ENCODE measurements at regions not wholly inside any gene's neighbourhood (a gene's known extent, or its start where the extent isn't known, plus 50 kb on each side); places are given as distances from the start of the nearest gene placed in this dataset.

DNA sequence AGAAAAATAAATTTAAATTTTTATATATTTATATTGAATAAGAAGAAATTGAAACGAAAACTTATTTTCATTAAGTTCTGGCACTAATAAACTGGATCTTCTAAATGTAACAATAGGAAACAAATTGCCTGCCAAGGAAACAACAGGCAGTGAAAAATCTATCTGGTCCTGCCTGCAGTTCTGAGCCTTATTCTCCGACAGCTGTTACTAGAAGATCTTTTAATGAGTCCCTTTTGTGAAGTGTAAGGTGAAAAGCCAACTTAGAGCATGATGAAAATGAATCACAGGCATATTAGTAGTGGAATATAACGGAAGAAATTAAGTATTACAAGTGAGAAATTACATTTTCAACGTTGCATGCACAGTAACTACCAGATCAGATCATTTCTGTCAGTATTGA lies 1002.7 kb upstream of the PCDH20 start:
- Histone ChIP-seq H2BK120ac (ENCODE audit: low read depth, low read length, poor library complexity, severe bottlenecking) (no peak overlapping the region), H3T11ph (ENCODE audit: low read length) (no peak overlapping the region), H3K27ac (ENCODE audit: insufficient read length, low read depth, low read length) (no peak overlapping the region), H4K5ac (ENCODE audit: insufficient read length, low read depth, low read length) (no peak overlapping the region), H3K18ac (ENCODE audit: insufficient read length, low read depth, low read length) (no peak overlapping the region), H3K56ac (ENCODE audit: insufficient read length, low read depth, low read length) (no peak overlapping the region), H3K9ac (ENCODE audit: extremely low read depth, insufficient read length, low read length) (no peak overlapping the region), H2AK5ac (ENCODE audit: insufficient read length, low read length) (no peak overlapping the region), H4K20me1 (ENCODE audit: control insufficient read depth, insufficient read depth, insufficient read length) (no peaks in the 10 kb centered on the region), H2BK20ac (ENCODE audit: low read depth, low read length, poor library complexity, severe bottlenecking) (no peak overlapping the region), H3K79me1 (ENCODE audit: insufficient read depth, low read depth, low read length, poor library complexity, severe bottlenecking) (no peaks in the 10 kb centered on the region), H3K9me3 (ENCODE audit: control insufficient read depth, low read depth, low read length) (no peaks in the 10 kb centered on the region), H2BK12ac (ENCODE audit: insufficient read length, low read depth, low read length) (no peak overlapping the region), H4K91ac (ENCODE audit: insufficient read length, low read depth, low read length) (no peak overlapping the region), H2BK15ac (ENCODE audit: low read depth, low read length) (no peak overlapping the region), H2BK5ac (ENCODE audit: insufficient read length, low read length) (no peak overlapping the region), H2AFZ (ENCODE audit: low read length) (no peak overlapping the region), H3K23ac (ENCODE audit: insufficient read length, low read depth, low read length) (no peak overlapping the region), H3K79me2 (ENCODE audit: insufficient read depth, low read length) (no peaks in the 10 kb centered on the region), H3K4me2 (ENCODE audit: insufficient read depth, insufficient read length, low read length) (no peak overlapping the region), H3K23me2 (ENCODE audit: insufficient read length, low read depth, low read length, poor library complexity, severe bottlenecking) (no peaks in the 10 kb centered on the region), H4K8ac (replicated peaks; ENCODE audit: insufficient read length, low read depth, low read length) (no peak overlapping the region), H3K4ac (ENCODE audit: low read depth, low read length) (no peak overlapping the region), H3K27me3 (ENCODE audit: insufficient read depth, low read length) (no peaks in the 10 kb centered on the region), H3K4me1 (ENCODE audit: insufficient read depth, low read length) (no peaks in the 10 kb centered on the region), H3K14ac (ENCODE audit: insufficient read depth, low read length) (no peak overlapping the region)
- H3K9me3 Mint-ChIP-seq = no peaks in the 10 kb centered on the region
- no peaks in the 10 kb centered on the region for H3K4me1 Mint-ChIP-seq
- no CpG with 5 or more reads among the region's 4 CpGs for WGBS (ENCODE audit: extremely low coverage, insufficient read length, low lambda C conversion rate)
- DNase-seq = no peak
- no peak overlapping the region for H3K27ac Mint-ChIP-seq
- no peaks in the 10 kb centered on the region for H3K36me3 Mint-ChIP-seq (ENCODE audit: insufficient read depth in 1 of 3, low read depth in 3 of 3)
- TF ChIP-seq, protein P1, sequence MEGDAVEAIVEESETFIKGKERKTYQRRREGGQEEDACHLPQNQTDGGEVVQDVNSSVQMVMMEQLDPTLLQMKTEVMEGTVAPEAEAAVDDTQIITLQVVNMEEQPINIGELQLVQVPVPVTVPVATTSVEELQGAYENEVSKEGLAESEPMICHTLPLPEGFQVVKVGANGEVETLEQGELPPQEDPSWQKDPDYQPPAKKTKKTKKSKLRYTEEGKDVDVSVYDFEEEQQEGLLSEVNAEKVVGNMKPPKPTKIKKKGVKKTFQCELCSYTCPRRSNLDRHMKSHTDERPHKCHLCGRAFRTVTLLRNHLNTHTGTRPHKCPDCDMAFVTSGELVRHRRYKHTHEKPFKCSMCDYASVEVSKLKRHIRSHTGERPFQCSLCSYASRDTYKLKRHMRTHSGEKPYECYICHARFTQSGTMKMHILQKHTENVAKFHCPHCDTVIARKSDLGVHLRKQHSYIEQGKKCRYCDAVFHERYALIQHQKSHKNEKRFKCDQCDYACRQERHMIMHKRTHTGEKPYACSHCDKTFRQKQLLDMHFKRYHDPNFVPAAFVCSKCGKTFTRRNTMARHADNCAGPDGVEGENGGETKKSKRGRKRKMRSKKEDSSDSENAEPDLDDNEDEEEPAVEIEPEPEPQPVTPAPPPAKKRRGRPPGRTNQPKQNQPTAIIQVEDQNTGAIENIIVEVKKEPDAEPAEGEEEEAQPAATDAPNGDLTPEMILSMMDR (conservative IDR thresholded peaks at IDR 0.05) = no peak
- H3K4me3 Mint-ChIP-seq = no peak overlapping the region
- H3K27me3 Mint-ChIP-seq (ENCODE audit: low read depth) = no peaks in the 10 kb centered on the region
